ENCODE measurements at regions not wholly inside any gene's neighbourhood (a gene's known extent, or its start where the extent isn't known, plus 50 kb on each side); places are given as distances from the start of the nearest gene placed in this dataset.

DNA sequence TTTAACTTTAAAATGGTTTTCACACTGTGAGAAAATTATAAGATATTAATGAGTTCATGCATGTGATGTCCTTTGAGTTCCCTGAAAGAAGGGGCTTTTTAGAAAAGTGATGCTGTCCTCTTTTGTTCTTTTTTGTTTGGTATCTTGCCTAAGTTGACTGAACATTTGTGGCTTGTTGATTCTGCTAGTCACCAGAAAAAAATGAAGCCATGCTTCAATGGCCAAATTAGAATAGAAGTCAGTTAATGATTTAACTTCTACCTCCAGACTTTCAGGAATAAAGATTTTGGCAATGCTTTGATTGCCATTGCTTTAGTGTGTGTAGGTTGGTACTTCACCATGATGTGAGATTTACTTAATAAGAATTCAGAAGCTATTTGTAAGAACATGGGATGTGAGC lies 260.6 kb upstream of the NECTIN3 start:
- no peak for TF ChIP-seq RAD21 (IDR thresholded peaks at IDR 0.05; ENCODE audit: low read depth)
- TF ChIP-seq CREB1 (IDR thresholded peaks at IDR 0.05; ENCODE audit: low read depth), result no peak
- TF ChIP-seq YY1 (IDR thresholded peaks at IDR 0.05; ENCODE audit: low read depth), result no peak
- TF ChIP-seq FOXM1 (IDR thresholded peaks at IDR 0.05; ENCODE audit: borderline replicate concordance, low read depth), result no peak
- TF ChIP-seq, protein P1, sequence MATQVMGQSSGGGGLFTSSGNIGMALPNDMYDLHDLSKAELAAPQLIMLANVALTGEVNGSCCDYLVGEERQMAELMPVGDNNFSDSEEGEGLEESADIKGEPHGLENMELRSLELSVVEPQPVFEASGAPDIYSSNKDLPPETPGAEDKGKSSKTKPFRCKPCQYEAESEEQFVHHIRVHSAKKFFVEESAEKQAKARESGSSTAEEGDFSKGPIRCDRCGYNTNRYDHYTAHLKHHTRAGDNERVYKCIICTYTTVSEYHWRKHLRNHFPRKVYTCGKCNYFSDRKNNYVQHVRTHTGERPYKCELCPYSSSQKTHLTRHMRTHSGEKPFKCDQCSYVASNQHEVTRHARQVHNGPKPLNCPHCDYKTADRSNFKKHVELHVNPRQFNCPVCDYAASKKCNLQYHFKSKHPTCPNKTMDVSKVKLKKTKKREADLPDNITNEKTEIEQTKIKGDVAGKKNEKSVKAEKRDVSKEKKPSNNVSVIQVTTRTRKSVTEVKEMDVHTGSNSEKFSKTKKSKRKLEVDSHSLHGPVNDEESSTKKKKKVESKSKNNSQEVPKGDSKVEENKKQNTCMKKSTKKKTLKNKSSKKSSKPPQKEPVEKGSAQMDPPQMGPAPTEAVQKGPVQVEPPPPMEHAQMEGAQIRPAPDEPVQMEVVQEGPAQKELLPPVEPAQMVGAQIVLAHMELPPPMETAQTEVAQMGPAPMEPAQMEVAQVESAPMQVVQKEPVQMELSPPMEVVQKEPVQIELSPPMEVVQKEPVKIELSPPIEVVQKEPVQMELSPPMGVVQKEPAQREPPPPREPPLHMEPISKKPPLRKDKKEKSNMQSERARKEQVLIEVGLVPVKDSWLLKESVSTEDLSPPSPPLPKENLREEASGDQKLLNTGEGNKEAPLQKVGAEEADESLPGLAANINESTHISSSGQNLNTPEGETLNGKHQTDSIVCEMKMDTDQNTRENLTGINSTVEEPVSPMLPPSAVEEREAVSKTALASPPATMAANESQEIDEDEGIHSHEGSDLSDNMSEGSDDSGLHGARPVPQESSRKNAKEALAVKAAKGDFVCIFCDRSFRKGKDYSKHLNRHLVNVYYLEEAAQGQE (IDR thresholded peaks at IDR 0.05; ENCODE audit: low read depth), result no peak
- TF ChIP-seq TAF1 (IDR thresholded peaks at IDR 0.05; ENCODE audit: low read depth), result no peak
- TF ChIP-seq CEBPB (IDR thresholded peaks at IDR 0.05), result no peak
- TF ChIP-seq NFIC (IDR thresholded peaks at IDR 0.05), result no peak
- TF ChIP-seq, protein P2, sequence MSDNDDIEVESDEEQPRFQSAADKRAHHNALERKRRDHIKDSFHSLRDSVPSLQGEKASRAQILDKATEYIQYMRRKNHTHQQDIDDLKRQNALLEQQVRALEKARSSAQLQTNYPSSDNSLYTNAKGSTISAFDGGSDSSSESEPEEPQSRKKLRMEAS (IDR thresholded peaks at IDR 0.05), result no peak

All from Ishikawa (cell line).